Panc1 (cell line): ENCODE measurements at regions not wholly inside any gene's neighbourhood (a gene's known extent, or its start where the extent isn't known, plus 50 kb on each side); places are given as distances from the start of the nearest gene placed in this dataset.

Experiments used
- ATAC-seq: fragments of 200-7000 bp; cut with Tn5 transposase; 2 replicates; pipeline ENCODE4 v1.9.1; 2020; ENCODE audit warnings: mild to moderate bottlenecking, moderate library complexity
- BruUV-seq: library from RNA; stranded (reverse); fragments of 400-500 nt; replicated peaks from 2 replicates; lab custom pipeline; 2021; lab: Mats Ljungman, UMichigan
- CTCF ChIA-PET: fragments of 300-600 bp; sonication (Branson Sonifier 250); formaldehyde crosslinking; loops from one replicate; lab custom pipeline; 2022; ENCODE audit warnings: antibody characterized with exemption; lab: Charles Lee
- POLR2A ChIA-PET: fragments of 300-600 bp; sonication (Branson Sonifier 250); formaldehyde crosslinking; loops from one replicate; lab custom pipeline; 2022; ENCODE audit warnings: antibody characterized with exemption; lab: Charles Lee
- DNase-seq: peaks from one replicate; pipeline ENCODE4 v3.0.0-alpha.2; 2010; ENCODE audit warnings: low read depth, low spot score
- H3K27ac ChIP-seq: 2 replicates; pipeline ENCODE4 v1.5.1; 2011; ENCODE audit warnings: mild to moderate bottlenecking, low read length, inconsistent platforms
- H3K27me3 ChIP-seq: fragments of 200-500 bp; sonication (Bioruptor generic); 2 replicates; pipeline ENCODE4 v1.6.0; 2014; ENCODE audit warnings: low read length, inconsistent platforms; ENCODE audit not compliant: control insufficient read depth, insufficient read depth
- H3K36me3 ChIP-seq: fragments of 200-500 bp; sonication (Bioruptor generic); 2 replicates; pipeline ENCODE4 v1.5.1; 2014; ENCODE audit warnings: inconsistent platforms, mild to moderate bottlenecking, low read length, moderate library complexity; ENCODE audit not compliant: control insufficient read depth, insufficient read depth
- H3K4me1 ChIP-seq: 2 replicates; pipeline ENCODE4 v1.5.1; 2011; ENCODE audit warnings: inconsistent platforms, mild to moderate bottlenecking, low read length, moderate library complexity; ENCODE audit not compliant: control insufficient read depth, insufficient read depth
- H3K4me3 ChIP-seq, 2 experiments: 2 replicates each; pipeline ENCODE4 v1.5.1; 2011 to 2012; ENCODE audit warnings: low read depth in 2 of 2, low read length in 2 of 2, mild to moderate bottlenecking in 2 of 2, inconsistent platforms in 1 of 2, moderate library complexity in 1 of 2
- H3K9me3 ChIP-seq: fragments of 200-500 bp; sonication (Bioruptor generic); 2 replicates; pipeline ENCODE4 v1.5.1; 2014; ENCODE audit warnings: low read depth, mild to moderate bottlenecking, inconsistent platforms, low read length, moderate library complexity; ENCODE audit not compliant: control insufficient read depth, insufficient read depth
- POLR2AphosphoS5 ChIP-seq: IDR thresholded peaks from 2 replicates; pipeline ENCODE4 v1.6.1; 2012; ENCODE audit warnings: mild to moderate bottlenecking, low read depth, low read length, moderate library complexity
- SIN3A ChIP-seq: IDR thresholded peaks from 2 replicates; pipeline ENCODE4 v1.6.1; 2012; ENCODE audit warnings: low read depth, mild to moderate bottlenecking, low read length, moderate library complexity, borderline replicate concordance; ENCODE audit not compliant: insufficient read depth
- TCF7L2 ChIP-seq: IDR thresholded peaks from 2 replicates; pipeline ENCODE4 v1.6.1; 2011; ENCODE audit warnings: mild to moderate bottlenecking, low read depth, low read length, inconsistent platforms
- in situ Hi-C: cut with HindIII; loops from 2 replicates; pipeline ENCODE4 v1.10.0; 2016; ENCODE audit warnings: low sequenced_read_pairs, low pct_unique_long_range_greater_than_20kb
- intact Hi-C: fragments of 100-400 bp; cut with micrococcal nuclease; formaldehyde crosslinking; loops from one replicate; pipeline ENCODE4 v1.10.0; 2022; ENCODE audit not compliant: unreplicated experiment
- TF ChIP-seq, protein P1 (sequence below): fragments of 450-650 bp; IDR thresholded peaks from 2 replicates; pipeline ENCODE4 v1.5.1; 2017; ENCODE audit warnings: mild to moderate bottlenecking
- TF ChIP-seq, protein P2 (sequence below), 2 experiments: IDR thresholded peaks; 2 replicates each; pipeline ENCODE4 v1.6.1; 2011 to 2012; ENCODE audit warnings: low read depth in 2 of 2, control low read depth in 1 of 2, low read length in 1 of 2, mild to moderate bottlenecking in 1 of 2, moderate library complexity in 1 of 2; ENCODE audit not compliant: insufficient read depth in 1 of 2

DNA sequence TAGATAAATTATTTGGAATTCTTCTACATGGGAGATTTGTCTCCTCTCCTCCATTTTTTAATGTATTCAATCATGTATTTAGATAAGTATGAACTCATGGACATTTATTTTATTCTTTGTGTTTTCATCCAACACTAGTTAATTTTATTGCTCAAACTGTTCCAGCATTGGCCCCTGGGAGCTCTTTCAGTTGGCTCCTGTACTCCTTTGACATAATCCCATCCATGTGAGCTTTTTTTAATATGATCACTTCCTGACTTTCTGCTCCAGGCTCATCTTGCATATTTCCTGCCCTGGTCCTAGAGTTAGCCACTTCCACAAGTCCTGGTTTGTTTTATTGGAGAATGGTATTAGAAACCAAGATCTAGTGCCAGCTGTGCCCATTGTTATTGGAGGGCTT is 419.0 kb upstream of the CDH11 start:
- ATAC-seq (no peak), DNase-seq (no peak)
- H3K4me1 ChIP-seq = no peaks in the 10 kb centered on the region
- in situ Hi-C loops (no loop called here), intact Hi-C loops (no loop called here)
- BruUV-seq = no TSS peak
- H3K27me3 ChIP-seq = no peaks in the 10 kb centered on the region
- H3K4me3 ChIP-seq = no peak overlapping the region
- H3K27ac ChIP-seq = no peak overlapping the region
- POLR2A ChIA-PET = no interaction called here
- CTCF ChIA-PET = no interaction called here
- no peaks in the 10 kb centered on the region for H3K36me3 ChIP-seq
- TF ChIP-seq, protein P1, sequence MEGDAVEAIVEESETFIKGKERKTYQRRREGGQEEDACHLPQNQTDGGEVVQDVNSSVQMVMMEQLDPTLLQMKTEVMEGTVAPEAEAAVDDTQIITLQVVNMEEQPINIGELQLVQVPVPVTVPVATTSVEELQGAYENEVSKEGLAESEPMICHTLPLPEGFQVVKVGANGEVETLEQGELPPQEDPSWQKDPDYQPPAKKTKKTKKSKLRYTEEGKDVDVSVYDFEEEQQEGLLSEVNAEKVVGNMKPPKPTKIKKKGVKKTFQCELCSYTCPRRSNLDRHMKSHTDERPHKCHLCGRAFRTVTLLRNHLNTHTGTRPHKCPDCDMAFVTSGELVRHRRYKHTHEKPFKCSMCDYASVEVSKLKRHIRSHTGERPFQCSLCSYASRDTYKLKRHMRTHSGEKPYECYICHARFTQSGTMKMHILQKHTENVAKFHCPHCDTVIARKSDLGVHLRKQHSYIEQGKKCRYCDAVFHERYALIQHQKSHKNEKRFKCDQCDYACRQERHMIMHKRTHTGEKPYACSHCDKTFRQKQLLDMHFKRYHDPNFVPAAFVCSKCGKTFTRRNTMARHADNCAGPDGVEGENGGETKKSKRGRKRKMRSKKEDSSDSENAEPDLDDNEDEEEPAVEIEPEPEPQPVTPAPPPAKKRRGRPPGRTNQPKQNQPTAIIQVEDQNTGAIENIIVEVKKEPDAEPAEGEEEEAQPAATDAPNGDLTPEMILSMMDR = no peak
- TF ChIP-seq SIN3A (no peak), TCF7L2 (no peak), POLR2AphosphoS5 (no peak)
- TF ChIP-seq, protein P2, sequence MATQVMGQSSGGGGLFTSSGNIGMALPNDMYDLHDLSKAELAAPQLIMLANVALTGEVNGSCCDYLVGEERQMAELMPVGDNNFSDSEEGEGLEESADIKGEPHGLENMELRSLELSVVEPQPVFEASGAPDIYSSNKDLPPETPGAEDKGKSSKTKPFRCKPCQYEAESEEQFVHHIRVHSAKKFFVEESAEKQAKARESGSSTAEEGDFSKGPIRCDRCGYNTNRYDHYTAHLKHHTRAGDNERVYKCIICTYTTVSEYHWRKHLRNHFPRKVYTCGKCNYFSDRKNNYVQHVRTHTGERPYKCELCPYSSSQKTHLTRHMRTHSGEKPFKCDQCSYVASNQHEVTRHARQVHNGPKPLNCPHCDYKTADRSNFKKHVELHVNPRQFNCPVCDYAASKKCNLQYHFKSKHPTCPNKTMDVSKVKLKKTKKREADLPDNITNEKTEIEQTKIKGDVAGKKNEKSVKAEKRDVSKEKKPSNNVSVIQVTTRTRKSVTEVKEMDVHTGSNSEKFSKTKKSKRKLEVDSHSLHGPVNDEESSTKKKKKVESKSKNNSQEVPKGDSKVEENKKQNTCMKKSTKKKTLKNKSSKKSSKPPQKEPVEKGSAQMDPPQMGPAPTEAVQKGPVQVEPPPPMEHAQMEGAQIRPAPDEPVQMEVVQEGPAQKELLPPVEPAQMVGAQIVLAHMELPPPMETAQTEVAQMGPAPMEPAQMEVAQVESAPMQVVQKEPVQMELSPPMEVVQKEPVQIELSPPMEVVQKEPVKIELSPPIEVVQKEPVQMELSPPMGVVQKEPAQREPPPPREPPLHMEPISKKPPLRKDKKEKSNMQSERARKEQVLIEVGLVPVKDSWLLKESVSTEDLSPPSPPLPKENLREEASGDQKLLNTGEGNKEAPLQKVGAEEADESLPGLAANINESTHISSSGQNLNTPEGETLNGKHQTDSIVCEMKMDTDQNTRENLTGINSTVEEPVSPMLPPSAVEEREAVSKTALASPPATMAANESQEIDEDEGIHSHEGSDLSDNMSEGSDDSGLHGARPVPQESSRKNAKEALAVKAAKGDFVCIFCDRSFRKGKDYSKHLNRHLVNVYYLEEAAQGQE (IDR thresholded peaks at IDR 0.05; ENCODE audit: insufficient read depth in 1 of 2, low read depth in 2 of 2, low read length in 1 of 2) = no peak
- no peaks in the 10 kb centered on the region for H3K9me3 ChIP-seq

DNA sequence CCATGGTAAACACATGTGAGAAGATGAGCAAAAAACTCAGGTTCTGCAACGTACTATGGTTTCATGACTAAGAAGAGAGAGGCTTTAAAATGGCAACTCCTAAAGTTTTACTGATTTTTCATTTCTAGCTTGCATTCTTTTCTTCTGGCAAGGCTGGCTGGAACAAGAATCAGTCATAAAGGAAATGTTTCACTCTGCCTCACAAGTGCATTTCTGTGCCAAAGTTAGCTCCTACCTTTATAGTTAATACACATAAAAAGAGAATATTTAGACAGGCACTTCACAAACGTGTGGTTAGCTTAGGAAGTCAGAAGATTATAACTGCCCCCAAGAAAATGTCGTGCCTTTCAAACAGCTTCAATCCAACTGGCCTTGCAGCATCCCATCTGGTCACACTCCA is 417.1 kb upstream of the CDH11 start:
- H3K27ac ChIP-seq = no peak overlapping the region
- H3K9me3 ChIP-seq = no peaks in the 10 kb centered on the region

More for the DNA sequence above, 417.1 kb upstream of the CDH11 start:
- ChIA-PET POLR2A (no interaction called here), CTCF (no interaction called here)
- TF ChIP-seq, protein P2 (IDR thresholded peaks at IDR 0.05; ENCODE audit: insufficient read depth in 1 of 2, low read depth in 2 of 2, low read length in 1 of 2) = no peak
- TF ChIP-seq POLR2AphosphoS5 = no peak
- TF ChIP-seq, protein P1 = no peak
- TF ChIP-seq SIN3A = no peak
- no peak for TF ChIP-seq TCF7L2
- in situ Hi-C loops = no loop called here
- DNase-seq (no peak), ATAC-seq (no peak)
- no peaks in the 10 kb centered on the region for H3K4me1 ChIP-seq
- H3K4me3 ChIP-seq = no peak overlapping the region
- intact Hi-C loops = no loop called here
- BruUV-seq = no TSS peak
- no peaks in the 10 kb centered on the region for H3K36me3 ChIP-seq
- no peaks in the 10 kb centered on the region for H3K27me3 ChIP-seq
